ENCODE measurements at regions not wholly inside any gene's neighbourhood (a gene's known extent, or its start where the extent isn't known, plus 50 kb on each side); places are given as distances from the start of the nearest gene placed in this dataset.
"Not testable (repeated sequence)": the region's sequence is repeated elsewhere in the genome, so short reads cannot be mapped to it uniquely, and the experiment has no call there.

GRCh38 chr7:7005303-7005702 lies 177.0 kb upstream of the C1GALT1 start:
- Histone ChIP-seq H3K36me3 (ENCODE audit: control insufficient read depth, insufficient read depth, low read length) (no peaks in the 10 kb centered on the region), H3K27ac (ENCODE audit: low read length) (no peak overlapping the region), H3K4me1 (ENCODE audit: control insufficient read depth, insufficient read depth, low read length) (no peaks in the 10 kb centered on the region), H3K27me3 (ENCODE audit: control insufficient read depth, insufficient read depth, low read length) (no peaks in the 10 kb centered on the region), H3K4me3 (ENCODE audit: low read length) (no peak overlapping the region), H3K9me3 (ENCODE audit: control insufficient read depth, low read depth, low read length) (no peaks in the 10 kb centered on the region)
- no peak for DNase-seq
- WGBS (ENCODE audit: insufficient coverage, low lambda C conversion rate), result no CpG with 5 or more reads among the region's 4 CpGs

GRCh38 chr7:7005949-7006348 lies 176.4 kb upstream of the C1GALT1 start:
- DNase-seq; H3K27me3 ChIP-seq (ENCODE audit: control insufficient read depth, insufficient read depth, low read length); H3K4me3 ChIP-seq (ENCODE audit: low read length); H3K9me3 ChIP-seq (ENCODE audit: control insufficient read depth, low read depth, low read length); H3K4me1 ChIP-seq (ENCODE audit: control insufficient read depth, insufficient read depth, low read length); H3K27ac ChIP-seq (ENCODE audit: low read length); H3K36me3 ChIP-seq (ENCODE audit: control insufficient read depth, insufficient read depth, low read length): not testable (repeated sequence)
- WGBS (ENCODE audit: insufficient coverage, low lambda C conversion rate), result no CpG with 5 or more reads among the region's 2 CpGs

GRCh38 chr7:7011241-7011640 lies 171.1 kb upstream of the C1GALT1 start:
- H3K4me1 ChIP-seq (ENCODE audit: control insufficient read depth, insufficient read depth, low read length); H3K36me3 ChIP-seq (ENCODE audit: control insufficient read depth, insufficient read depth, low read length); H3K27ac ChIP-seq (ENCODE audit: low read length); H3K27me3 ChIP-seq (ENCODE audit: control insufficient read depth, insufficient read depth, low read length); H3K4me3 ChIP-seq (ENCODE audit: low read length); DNase-seq; H3K9me3 ChIP-seq (ENCODE audit: control insufficient read depth, low read depth, low read length): not testable (repeated sequence)
- no CpG with 5 or more reads among the region's 8 CpGs for WGBS (ENCODE audit: insufficient coverage, low lambda C conversion rate)

- H3K27me3 ChIP-seq (ENCODE audit: control insufficient read depth, insufficient read depth, low read length); H3K4me3 ChIP-seq (ENCODE audit: low read length); H3K4me1 ChIP-seq (ENCODE audit: control insufficient read depth, insufficient read depth, low read length); H3K36me3 ChIP-seq (ENCODE audit: control insufficient read depth, insufficient read depth, low read length); H3K27ac ChIP-seq (ENCODE audit: low read length); DNase-seq; H3K9me3 ChIP-seq (ENCODE audit: control insufficient read depth, low read depth, low read length): not testable (repeated sequence)
- WGBS (ENCODE audit: insufficient coverage, low lambda C conversion rate), result no CpG with 5 or more reads among the region's 7 CpGs
Measured at GRCh38 chr7:7011751-7012150, 170.6 kb upstream of the C1GALT1 start.

- H3K27me3 ChIP-seq (ENCODE audit: control insufficient read depth, insufficient read depth, low read length), result no peaks in the 10 kb centered on the region
- no peaks in the 10 kb centered on the region for H3K9me3 ChIP-seq (ENCODE audit: control insufficient read depth, low read depth, low read length)
- no peaks in the 10 kb centered on the region for H3K4me1 ChIP-seq (ENCODE audit: control insufficient read depth, insufficient read depth, low read length)
- peaks cover 5% of the 10 kb centered on the region for H3K36me3 ChIP-seq (ENCODE audit: control insufficient read depth, insufficient read depth, low read length)
- 89% methylated on average over 1 of the region's 6 CpGs for WGBS (ENCODE audit: insufficient coverage, low lambda C conversion rate)
- DNase-seq, result no peak
- no peak overlapping the region for H3K27ac ChIP-seq (ENCODE audit: low read length)
- H3K4me3 ChIP-seq (ENCODE audit: low read length), result no peak overlapping the region
Measured at GRCh38 chr7:7014827-7015595, 167.3 kb upstream of the C1GALT1 start.

- Histone ChIP-seq H3K36me3 (ENCODE audit: control insufficient read depth, insufficient read depth, low read length) (no peaks in the 10 kb centered on the region), H3K27ac (ENCODE audit: low read length) (no peak overlapping the region), H3K4me3 (ENCODE audit: low read length) (no peak overlapping the region), H3K4me1 (ENCODE audit: control insufficient read depth, insufficient read depth, low read length) (no peaks in the 10 kb centered on the region), H3K9me3 (ENCODE audit: control insufficient read depth, low read depth, low read length) (no peaks in the 10 kb centered on the region), H3K27me3 (ENCODE audit: control insufficient read depth, insufficient read depth, low read length) (no peaks in the 10 kb centered on the region)
- no peak for DNase-seq
- WGBS (ENCODE audit: insufficient coverage, low lambda C conversion rate), result 92% methylated on average over 2 of the region's 4 CpGs
Measured at GRCh38 chr7:7017707-7018280, 164.6 kb upstream of the C1GALT1 start.

- no peaks in the 10 kb centered on the region for H3K9me3 ChIP-seq (ENCODE audit: control insufficient read depth, low read depth, low read length)
- no peaks in the 10 kb centered on the region for H3K4me1 ChIP-seq (ENCODE audit: control insufficient read depth, insufficient read depth, low read length)
- no peak overlapping the region for H3K27ac ChIP-seq (ENCODE audit: low read length)
- no peaks in the 10 kb centered on the region for H3K27me3 ChIP-seq (ENCODE audit: control insufficient read depth, insufficient read depth, low read length)
- no CpG with 5 or more reads among the region's 1 CpG for WGBS (ENCODE audit: insufficient coverage, low lambda C conversion rate)
- no peak overlapping the region for H3K4me3 ChIP-seq (ENCODE audit: low read length)
- no peak for DNase-seq
- no peaks in the 10 kb centered on the region for H3K36me3 ChIP-seq (ENCODE audit: control insufficient read depth, insufficient read depth, low read length)
Measured at GRCh38 chr7:7018290-7018689, 164.1 kb upstream of the C1GALT1 start.

- no peaks in the 10 kb centered on the region for H3K9me3 ChIP-seq (ENCODE audit: control insufficient read depth, low read depth, low read length)
- WGBS (ENCODE audit: insufficient coverage, low lambda C conversion rate), result no CpG with 5 or more reads among the region's 4 CpGs
- DNase-seq, result no peak
Measured at GRCh38 chr7:7032221-7032620, 150.1 kb upstream of the C1GALT1 start.

GRCh38 chr7:7035851-7036250 lies 146.5 kb upstream of the C1GALT1 start:
- no peak overlapping the region for H3K4me3 ChIP-seq (ENCODE audit: low read length)
- WGBS (ENCODE audit: insufficient coverage, low lambda C conversion rate), result no CpG with 5 or more reads among the region's 1 CpG

More at GRCh38 chr7:7032221-7032620, 150.1 kb upstream of the C1GALT1 start:
- Histone ChIP-seq H3K4me3 (ENCODE audit: low read length) (no peak overlapping the region), H3K4me1 (ENCODE audit: control insufficient read depth, insufficient read depth, low read length) (no peaks in the 10 kb centered on the region), H3K36me3 (ENCODE audit: control insufficient read depth, insufficient read depth, low read length) (no peaks in the 10 kb centered on the region), H3K27me3 (ENCODE audit: control insufficient read depth, insufficient read depth, low read length) (no peaks in the 10 kb centered on the region), H3K27ac (ENCODE audit: low read length) (no peak overlapping the region)

GRCh38 chr7:7042286-7042893 lies 140.0 kb upstream of the C1GALT1 start:
- WGBS (ENCODE audit: insufficient coverage, low lambda C conversion rate), result no CpG with 5 or more reads among the region's 7 CpGs
- H3K4me1 ChIP-seq (ENCODE audit: control insufficient read depth, insufficient read depth, low read length); DNase-seq; H3K36me3 ChIP-seq (ENCODE audit: control insufficient read depth, insufficient read depth, low read length); H3K27me3 ChIP-seq (ENCODE audit: control insufficient read depth, insufficient read depth, low read length); H3K27ac ChIP-seq (ENCODE audit: low read length); H3K9me3 ChIP-seq (ENCODE audit: control insufficient read depth, low read depth, low read length); H3K4me3 ChIP-seq (ENCODE audit: low read length): not testable (repeated sequence)

More at GRCh38 chr7:7035851-7036250, 146.5 kb upstream of the C1GALT1 start:
- Histone ChIP-seq H3K36me3 (ENCODE audit: control insufficient read depth, insufficient read depth, low read length) (no peaks in the 10 kb centered on the region), H3K9me3 (ENCODE audit: control insufficient read depth, low read depth, low read length) (no peaks in the 10 kb centered on the region), H3K4me1 (ENCODE audit: control insufficient read depth, insufficient read depth, low read length) (no peaks in the 10 kb centered on the region), H3K27ac (ENCODE audit: low read length) (no peak overlapping the region), H3K27me3 (ENCODE audit: control insufficient read depth, insufficient read depth, low read length) (no peaks in the 10 kb centered on the region)
- no peak for DNase-seq

Measured in large intestine (tissue), 3 donors.